Tibial nerve (tissue), 4 donors: ENCODE measurements at regions not wholly inside any gene's neighbourhood (a gene's known extent, or its start where the extent isn't known, plus 50 kb on each side); places are given as distances from the start of the nearest gene placed in this dataset.

ENCODE experiments used
- EP300 ChIP-seq, 2 donors: sonication (generic); formaldehyde crosslinking; IDR thresholded peaks; one replicate each; pipeline ENCODE4 v1.6.1; 2017; ENCODE audit warnings: antibody characterized with exemption in 2 of 2, mild to moderate bottlenecking in 1 of 2
- POLR2A ChIP-seq, 2 donors: fragments of 450-650 bp; IDR thresholded peaks; one replicate each; pipeline ENCODE4 v1.6.1; 2017; ENCODE audit warnings: antibody characterized with exemption in 2 of 2, mild to moderate bottlenecking in 2 of 2, moderate library complexity in 2 of 2
- TF ChIP-seq, protein P1 (sequence below), 5 experiments: fragments of 200-600 bp in 3 of 5; fragments of 450-650 bp in 2 of 5; sonication (generic) in 3 of 5; IDR thresholded peaks; one replicate each; pipeline ENCODE4 v1.5.1; 2016 to 2019; ENCODE audit warnings: antibody characterized with exemption in 5 of 5, mild to moderate bottlenecking in 3 of 5, moderate library complexity in 2 of 5

DNA sequence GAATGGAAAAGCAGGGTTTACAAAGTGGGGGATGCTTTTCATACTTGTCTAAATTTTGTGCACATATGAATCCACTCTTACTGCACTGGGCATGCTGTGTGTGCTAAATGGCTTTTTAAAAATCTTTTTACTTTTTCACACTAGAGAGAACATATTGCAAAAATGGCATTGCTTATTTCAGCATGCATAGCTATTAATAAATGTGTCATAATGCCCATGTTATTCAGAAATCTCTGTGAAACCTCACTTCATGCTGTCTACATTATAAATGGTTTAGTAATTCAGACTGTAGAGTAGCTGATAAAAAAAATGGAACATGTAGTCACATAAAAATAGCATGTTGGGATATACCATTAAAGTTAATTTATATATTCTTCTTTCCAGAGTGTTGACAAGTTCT is 593.8 kb downstream of the RPL10L start:
- TF ChIP-seq, protein P1, sequence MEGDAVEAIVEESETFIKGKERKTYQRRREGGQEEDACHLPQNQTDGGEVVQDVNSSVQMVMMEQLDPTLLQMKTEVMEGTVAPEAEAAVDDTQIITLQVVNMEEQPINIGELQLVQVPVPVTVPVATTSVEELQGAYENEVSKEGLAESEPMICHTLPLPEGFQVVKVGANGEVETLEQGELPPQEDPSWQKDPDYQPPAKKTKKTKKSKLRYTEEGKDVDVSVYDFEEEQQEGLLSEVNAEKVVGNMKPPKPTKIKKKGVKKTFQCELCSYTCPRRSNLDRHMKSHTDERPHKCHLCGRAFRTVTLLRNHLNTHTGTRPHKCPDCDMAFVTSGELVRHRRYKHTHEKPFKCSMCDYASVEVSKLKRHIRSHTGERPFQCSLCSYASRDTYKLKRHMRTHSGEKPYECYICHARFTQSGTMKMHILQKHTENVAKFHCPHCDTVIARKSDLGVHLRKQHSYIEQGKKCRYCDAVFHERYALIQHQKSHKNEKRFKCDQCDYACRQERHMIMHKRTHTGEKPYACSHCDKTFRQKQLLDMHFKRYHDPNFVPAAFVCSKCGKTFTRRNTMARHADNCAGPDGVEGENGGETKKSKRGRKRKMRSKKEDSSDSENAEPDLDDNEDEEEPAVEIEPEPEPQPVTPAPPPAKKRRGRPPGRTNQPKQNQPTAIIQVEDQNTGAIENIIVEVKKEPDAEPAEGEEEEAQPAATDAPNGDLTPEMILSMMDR (IDR thresholded peaks at IDR 0.05): no peak
- TF ChIP-seq EP300 (IDR thresholded peaks at IDR 0.05): no peak
- TF ChIP-seq POLR2A (IDR thresholded peaks at IDR 0.05): no peak
